HG03521 (cell line): ENCODE measurements at regions not wholly inside any gene's neighbourhood (a gene's known extent, or its start where the extent isn't known, plus 50 kb on each side); places are given as distances from the start of the nearest gene placed in this dataset.

Experiments
- ATAC-seq: cut with Tn5 transposase; IDR thresholded peaks from one replicate; pipeline ENCODE4 v1.9.1; 2021; ENCODE audit warnings: mild to moderate bottlenecking, moderate library complexity; ENCODE audit not compliant: unreplicated experiment

- ATAC-seq: no peak
Observed at GRCh38 chr3:68328049-68328448, 604.3 kb downstream of the TAFA4 start.

- no peak for ATAC-seq
Observed at GRCh38 chr3:68315964-68316363, 616.4 kb downstream of the TAFA4 start.

GRCh38 chr3:68315546-68315945 lies 616.8 kb downstream of the TAFA4 start:
- no peak for ATAC-seq

- ATAC-seq: no peak
Observed at GRCh38 chr3:68306571-68306970, 625.8 kb downstream of the TAFA4 start.

- ATAC-seq: no peak
Observed at GRCh38 chr3:68295457-68295856, 636.9 kb downstream of the TAFA4 start.

GRCh38 chr3:68290333-68290732 lies 635.9 kb upstream of the SUCLG2 start:
- ATAC-seq: no peak

GRCh38 chr3:68288085-68288484 lies 633.7 kb upstream of the SUCLG2 start:
- no peak for ATAC-seq

GRCh38 chr3:68287101-68287500 lies 632.7 kb upstream of the SUCLG2 start:
- no peak for ATAC-seq

- no peak for ATAC-seq
Observed at GRCh38 chr3:68274286-68274685, 619.9 kb upstream of the SUCLG2 start.

- no peak for ATAC-seq
Observed at GRCh38 chr3:68271145-68271544, 616.7 kb upstream of the SUCLG2 start.

- no peak for ATAC-seq
Observed at GRCh38 chr3:68256635-68257223, 602.3 kb upstream of the SUCLG2 start.

- no peak for ATAC-seq
Observed at GRCh38 chr3:68249265-68249664, 594.9 kb upstream of the SUCLG2 start.

- no peak for ATAC-seq
Observed at GRCh38 chr3:68242606-68243005, 588.2 kb upstream of the SUCLG2 start.

- ATAC-seq: no peak
Observed at GRCh38 chr3:68239542-68239941, 585.1 kb upstream of the SUCLG2 start.

GRCh38 chr3:68234076-68234780 lies 579.8 kb upstream of the SUCLG2 start:
- no peak for ATAC-seq

GRCh38 chr3:68228856-68229255 lies 574.4 kb upstream of the SUCLG2 start:
- ATAC-seq: no peak

- ATAC-seq: no peak
Observed at GRCh38 chr3:68220832-68221231, 566.4 kb upstream of the SUCLG2 start.

- ATAC-seq: no peak
Observed at GRCh38 chr3:68211637-68212036, 557.2 kb upstream of the SUCLG2 start.

GRCh38 chr3:68210635-68211034 lies 556.2 kb upstream of the SUCLG2 start:
- no peak for ATAC-seq

- ATAC-seq: no peak
Observed at GRCh38 chr3:68207327-68207726, 552.9 kb upstream of the SUCLG2 start.

- no peak for ATAC-seq
Observed at GRCh38 chr3:68206524-68207117, 552.2 kb upstream of the SUCLG2 start.

- ATAC-seq: no peak
Observed at GRCh38 chr3:68186733-68187132, 532.3 kb upstream of the SUCLG2 start.
